C4-2B (cell line): ENCODE measurements at regions not wholly inside any gene's neighbourhood (a gene's known extent, or its start where the extent isn't known, plus 50 kb on each side); places are given as distances from the start of the nearest gene placed in this dataset.
"Not testable (repeated sequence)": the region's sequence is repeated elsewhere in the genome, so short reads cannot be mapped to it uniquely, and the experiment has no call there.

Source experiments
- CTCF ChIP-seq: fragments of 450-650 bp; conservative IDR thresholded peaks from 2 replicates; pipeline ENCODE4 v1.5.1; 2017; ENCODE audit warnings: mild to moderate bottlenecking
- ZFX ChIP-seq: fragments of 450-650 bp; IDR thresholded peaks from 2 replicates; pipeline ENCODE4 v1.6.1; 2017

DNA sequence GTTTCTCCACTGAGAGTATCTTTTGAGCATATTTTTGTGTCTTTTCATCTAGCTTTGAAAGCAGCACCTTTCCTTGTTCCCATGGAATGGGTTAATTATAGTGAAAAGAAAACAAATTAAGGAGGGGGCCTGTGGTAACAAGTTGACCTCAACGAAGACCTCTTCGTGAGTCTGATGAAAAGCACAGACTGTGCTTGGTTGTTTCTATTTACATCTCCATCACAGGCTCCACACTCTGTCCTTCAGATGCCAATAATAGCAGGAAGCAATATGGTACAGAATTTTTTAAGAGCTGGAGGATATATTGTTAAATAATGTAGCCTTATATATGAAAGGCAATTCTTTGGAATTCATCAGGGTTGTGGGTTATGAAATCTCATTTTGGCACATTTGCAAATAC lies 366.7 kb upstream of the OR4C13 start:
- not testable (repeated sequence) for TF ChIP-seq CTCF, ZFX
